Cardiac fibroblast (primary cell): ENCODE measurements at regions not wholly inside any gene's neighbourhood (a gene's known extent, or its start where the extent isn't known, plus 50 kb on each side); places are given as distances from the start of the nearest gene placed in this dataset.

Experiments used
- DNase-seq, 2 donors: peaks; one replicate each; pipeline versions ENCODE4 v3.0.0 to v3.0.0-alpha.2; 2010; ENCODE audit warnings: low read depth in 2 of 2
- H3K4me3 ChIP-seq, 2 donors: replicated peaks in 1 of 2; 1 replicate in 1 of 2; 2 replicates in 1 of 2; pipeline ENCODE4 v1.5.1; 2011; ENCODE audit warnings: low read depth in 2 of 2, low read length in 2 of 2, mild to moderate bottlenecking in 2 of 2, moderate library complexity in 1 of 2
- CTCF ChIP-seq: IDR thresholded peaks from one replicate; pipeline ENCODE4 v1.5.1; 2011; ENCODE audit warnings: low read depth, mild to moderate bottlenecking, low read length, inconsistent platforms

GRCh38 chr1:185556561-185556960 is 177.6 kb upstream of the HMCN1 start:
- DNase-seq: peak in 1 of 2 donors; percentile 59
- TF ChIP-seq CTCF: no peak
- H3K4me3 ChIP-seq: no peak overlapping the region

GRCh38 chr1:185555743-185556142 is 178.4 kb upstream of the HMCN1 start:
- no peak for DNase-seq
- TF ChIP-seq CTCF: no peak
- H3K4me3 ChIP-seq: no peak overlapping the region

- no peak for DNase-seq
- H3K4me3 ChIP-seq: no peak overlapping the region
- TF ChIP-seq CTCF: no peak
These were observed 183.2 kb upstream of the HMCN1 start for GRCh38 chr1:185551008-185551407.

- DNase-seq: no peak
- TF ChIP-seq CTCF: no peak
- H3K4me3 ChIP-seq: no peak overlapping the region
These were observed 184.3 kb upstream of the HMCN1 start for GRCh38 chr1:185549906-185550305.

- TF ChIP-seq CTCF: no peak
- no peak overlapping the region for H3K4me3 ChIP-seq
- no peak for DNase-seq
These were observed 188.2 kb upstream of the HMCN1 start for GRCh38 chr1:185546029-185546428.

- peak; percentile 28 to 49 for DNase-seq
- no peak overlapping the region for H3K4me3 ChIP-seq
- no peak for TF ChIP-seq CTCF
These were observed 192.3 kb upstream of the HMCN1 start for GRCh38 chr1:185541871-185542301.

GRCh38 chr1:185540295-185540694 is 193.9 kb upstream of the HMCN1 start:
- TF ChIP-seq CTCF: no peak
- no peak overlapping the region for H3K4me3 ChIP-seq
- no peak for DNase-seq
